Right kidney (tissue), 1 donor: ENCODE measurements at regions not wholly inside any gene's neighbourhood (a gene's known extent, or its start where the extent isn't known, plus 50 kb on each side); places are given as distances from the start of the nearest gene placed in this dataset.
"Not testable (repeated sequence)": the region's sequence is repeated elsewhere in the genome, so short reads cannot be mapped to it uniquely, and the experiment has no call there.

Experiments used
- DNase-seq: peaks from one replicate; pipeline ENCODE4 v3.0.0-alpha.2; 2016

GRCh38 chr5:6107675-6108539, 270.4 kb downstream of the MED10 start:
- DNase-seq, result no peak

GRCh38 chr5:6106756-6107155, 271.6 kb downstream of the MED10 start:
- no peak for DNase-seq

GRCh38 chr5:6105320-6105719, 273.0 kb downstream of the MED10 start:
- DNase-seq, result no peak

GRCh38 chr5:6096101-6096500, 282.2 kb downstream of the MED10 start:
- DNase-seq, result no peak

GRCh38 chr5:6094180-6094579, 284.2 kb downstream of the MED10 start:
- DNase-seq, result not testable (repeated sequence)

GRCh38 chr5:6090838-6091237, 287.5 kb downstream of the MED10 start:
- DNase-seq, result no peak

GRCh38 chr5:6090079-6090654, 288.2 kb downstream of the MED10 start:
- no peak for DNase-seq

- DNase-seq, result no peak
Measured at GRCh38 chr5:6088706-6089105, 289.6 kb downstream of the MED10 start.

GRCh38 chr5:6087576-6087975, 290.8 kb downstream of the MED10 start:
- DNase-seq, result no peak

GRCh38 chr5:6086871-6087270, 291.5 kb downstream of the MED10 start:
- DNase-seq, result no peak

- no peak for DNase-seq
Measured at GRCh38 chr5:6085341-6085860, 292.9 kb downstream of the MED10 start.

GRCh38 chr5:6084836-6085235, 293.5 kb downstream of the MED10 start:
- no peak for DNase-seq

GRCh38 chr5:6084376-6084775, 294.0 kb downstream of the MED10 start:
- no peak for DNase-seq

- no peak for DNase-seq
Measured at GRCh38 chr5:6083311-6083978, 294.9 kb downstream of the MED10 start.

GRCh38 chr5:6082685-6083084, 295.7 kb downstream of the MED10 start:
- no peak for DNase-seq

GRCh38 chr5:6081727-6082210, 296.6 kb downstream of the MED10 start:
- no peak for DNase-seq

GRCh38 chr5:6080930-6081726, 297.2 kb downstream of the MED10 start:
- DNase-seq, result no peak

GRCh38 chr5:6080436-6080835, 297.9 kb downstream of the MED10 start:
- DNase-seq, result no peak

- no peak for DNase-seq
Measured at GRCh38 chr5:6078881-6079280, 299.5 kb downstream of the MED10 start.

- DNase-seq, result no peak
Measured at GRCh38 chr5:6076341-6077239, 301.8 kb downstream of the MED10 start.

GRCh38 chr5:6072488-6072887, 305.9 kb downstream of the MED10 start:
- DNase-seq, result not testable (repeated sequence)
